PC-9 (cell line): ENCODE measurements at regions not wholly inside any gene's neighbourhood (a gene's known extent, or its start where the extent isn't known, plus 50 kb on each side); places are given as distances from the start of the nearest gene placed in this dataset.

Experiments used
- BruUV-seq: library from RNA; stranded (reverse); fragments of 400-500 nt; replicated peaks from 2 replicates; lab custom pipeline; 2021; lab: Mats Ljungman, UMichigan
- CTCF ChIA-PET: fragments of 300-600 bp; sonication (Branson Sonifier 250); formaldehyde crosslinking; loops from one replicate; lab custom pipeline; 2022; ENCODE audit warnings: antibody characterized with exemption; lab: Charles Lee
- POLR2A ChIA-PET: fragments of 300-600 bp; sonication (Branson Sonifier 250); formaldehyde crosslinking; loops from one replicate; lab custom pipeline; 2022; ENCODE audit warnings: antibody characterized with exemption; ENCODE audit not compliant: unreplicated experiment; lab: Charles Lee
- DNase-seq, 2 experiments: peaks; one replicate each; pipeline versions ENCODE4 v3.0.0 to v3.0.0-alpha.2; 2015 to 2022; ENCODE audit warnings: mixed read lengths in 1 of 2
- H2AFZ ChIP-seq: fragments of 200-600 bp; sonication (generic); 2 replicates; pipeline ENCODE4 v1.8.1; 2017; ENCODE audit warnings: antibody characterized with exemption
- H3F3A ChIP-seq: fragments of 200-600 bp; sonication (generic); 2 replicates; pipeline ENCODE4 v1.8.1; 2017; ENCODE audit warnings: antibody characterized with exemption, mild to moderate bottlenecking, low read depth; ENCODE audit not compliant: insufficient read depth
- H3K27ac ChIP-seq: fragments of 200-600 bp; sonication (generic); 2 replicates; pipeline ENCODE4 v1.6.1; 2016; ENCODE audit warnings: mixed run types
- H3K27me3 ChIP-seq: fragments of 200-600 bp; sonication (generic); 2 replicates; pipeline ENCODE4 v1.6.1; 2016; ENCODE audit warnings: low read depth, mixed run types; ENCODE audit not compliant: insufficient read depth
- H3K36me3 ChIP-seq: fragments of 200-600 bp; sonication (generic); 2 replicates; pipeline ENCODE4 v1.6.1; 2016; ENCODE audit warnings: low read depth, mixed run types
- H3K4me1 ChIP-seq: fragments of 200-600 bp; sonication (generic); replicated peaks from 2 replicates; pipeline ENCODE4 v1.6.1; 2016; ENCODE audit warnings: mixed run types; ENCODE audit not compliant: insufficient read depth
- H3K4me2 ChIP-seq: fragments of 200-600 bp; sonication (generic); 2 replicates; pipeline ENCODE4 v1.6.1; 2017; ENCODE audit warnings: mixed run types
- H3K4me3 ChIP-seq: fragments of 200-600 bp; sonication (generic); 2 replicates; pipeline ENCODE4 v1.6.1; 2016; ENCODE audit warnings: mixed run types
- H3K79me2 ChIP-seq: fragments of 200-600 bp; sonication (generic); 2 replicates; pipeline ENCODE4 v1.6.1; 2017; ENCODE audit warnings: low read depth, mixed run types
- H3K9me2 ChIP-seq: fragments of 200-600 bp; sonication (generic); 2 replicates; pipeline ENCODE4 v1.8.1; 2017; ENCODE audit warnings: mild to moderate bottlenecking; ENCODE audit not compliant: insufficient read depth
- H3K9me3 ChIP-seq: fragments of 200-600 bp; sonication (generic); 2 replicates; pipeline ENCODE4 v1.8.1; 2016; ENCODE audit warnings: low read depth; ENCODE audit not compliant: insufficient read depth
- H4K20me1 ChIP-seq: fragments of 200-600 bp; sonication (generic); 2 replicates; pipeline ENCODE4 v1.8.1; 2017; ENCODE audit not compliant: insufficient read depth
- CTCF ChIP-seq: fragments of 200-600 bp; sonication (generic); conservative IDR thresholded peaks from 2 replicates; pipeline ENCODE4 v1.6.1; 2017; ENCODE audit warnings: mixed run types, antibody characterized with exemption, mild to moderate bottlenecking, moderate library complexity
- EZH2 ChIP-seq: fragments of 200-600 bp; sonication (generic); IDR thresholded peaks from 2 replicates; pipeline ENCODE4 v1.8.0; 2017; ENCODE audit warnings: antibody characterized with exemption, low read depth
- intact Hi-C: fragments of 100-400 bp; cut with micrococcal nuclease; formaldehyde crosslinking; loops from one replicate; pipeline ENCODE4 v1.10.0; 2022; ENCODE audit not compliant: unreplicated experiment

- TF ChIP-seq EZH2 (no peak), CTCF (no peak)
- POLR2A ChIA-PET: no interaction called here
Measured at GRCh38 chr5:135157421-135158313, 123.6 kb upstream of the PITX1 start.

GRCh38 chr5:135156715-135157404 is 122.8 kb upstream of the PITX1 start:
- no TSS peak for BruUV-seq
- Histone ChIP-seq H3K4me2 (peak overlapping the region; percentile 52), H3K9me3 (no peaks in the 10 kb centered on the region), H3K4me1 (peaks cover 72% of the 10 kb centered on the region), H3F3A (peaks cover 44% of the 10 kb centered on the region), H3K36me3 (no peaks in the 10 kb centered on the region), H3K79me2 (no peaks in the 10 kb centered on the region), H3K27me3 (no peaks in the 10 kb centered on the region), H4K20me1 (no peaks in the 10 kb centered on the region), H3K4me3 (no peak overlapping the region), H3K9me2 (no peaks in the 10 kb centered on the region), H3K27ac (peak overlapping the region; percentile 98), H2AFZ (no peak overlapping the region; the same call in 1 of the 2 replicates)
- DNase-seq: peak; percentile 79 to 99
- POLR2A ChIA-PET: no interaction called here
- TF ChIP-seq EZH2 (no peak), CTCF (no peak)
- CTCF ChIA-PET: no interaction called here
- intact Hi-C loops: loop anchor here (2.0 kb wide), 1 partner anchor 16 kb away; no protein-coding TSS in a partner anchor

More at GRCh38 chr5:135157421-135158313, 123.6 kb upstream of the PITX1 start:
- Histone ChIP-seq H3K27me3 (no peaks in the 10 kb centered on the region), H3K79me2 (no peaks in the 10 kb centered on the region), H3K4me1 (peaks cover 70% of the 10 kb centered on the region), H3K4me2 (peak overlapping the region; percentile 52), H3K9me3 (no peaks in the 10 kb centered on the region), H3F3A (peaks cover 44% of the 10 kb centered on the region), H3K36me3 (no peaks in the 10 kb centered on the region), H4K20me1 (no peaks in the 10 kb centered on the region), H3K27ac (peak overlapping the region; percentile 98), H3K9me2 (no peaks in the 10 kb centered on the region), H2AFZ (no peak overlapping the region; the same call in 1 of the 2 replicates), H3K4me3 (no peak overlapping the region)
- intact Hi-C loops: loop anchor here (2.0 kb wide), 1 partner anchor 17 kb away; no protein-coding TSS in a partner anchor
- CTCF ChIA-PET: no interaction called here
- DNase-seq: no peak
- no TSS peak for BruUV-seq

DNA sequence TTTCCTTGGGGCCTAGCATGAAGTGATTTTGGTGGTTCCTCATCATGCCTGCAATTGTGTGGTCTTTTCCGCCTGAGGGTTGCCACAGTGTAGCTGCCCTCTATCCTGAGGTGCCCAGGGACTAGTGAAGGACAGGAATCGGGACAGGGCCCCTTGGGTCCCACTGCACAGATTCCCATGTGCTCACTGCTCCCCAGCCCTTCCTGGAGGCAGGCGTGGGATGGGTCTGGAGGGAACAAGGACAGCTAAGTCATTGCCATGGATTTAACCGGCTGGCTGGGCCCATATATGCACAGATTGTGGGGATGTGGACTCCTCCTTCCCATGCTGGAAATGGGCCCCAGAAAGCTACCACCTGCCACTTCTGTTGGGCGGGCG is 122.3 kb upstream of the PITX1 start:
- POLR2A ChIA-PET: no interaction called here
- CTCF ChIA-PET: no interaction called here

More for the DNA sequence above, 122.3 kb upstream of the PITX1 start:
- Histone ChIP-seq H3K27ac (peak overlapping the region; percentile 98), H3K4me3 (no peak overlapping the region), H3K9me2 (no peaks in the 10 kb centered on the region), H3K4me1 (peaks cover 72% of the 10 kb centered on the region), H3K27me3 (no peaks in the 10 kb centered on the region), H2AFZ (no peak overlapping the region), H3K36me3 (no peaks in the 10 kb centered on the region), H3K9me3 (no peaks in the 10 kb centered on the region), H4K20me1 (no peaks in the 10 kb centered on the region), H3F3A (peaks cover 44% of the 10 kb centered on the region), H3K4me2 (peak overlapping the region; percentile 67), H3K79me2 (no peaks in the 10 kb centered on the region)
- intact Hi-C loops: loop anchor here (2.0 kb wide), 1 partner anchor 16 kb away; no protein-coding TSS in a partner anchor
- DNase-seq: no peak
- no TSS peak for BruUV-seq
- TF ChIP-seq EZH2 (no peak), CTCF (no peak)
